Smooth muscle cell (in vitro differentiated cells): ENCODE measurements at regions not wholly inside any gene's neighbourhood (a gene's known extent, or its start where the extent isn't known, plus 50 kb on each side); places are given as distances from the start of the nearest gene placed in this dataset.

ENCODE experiments used
- DNase-seq: peaks from one replicate; lab custom pipeline; 2025; ENCODE audit not compliant: unreplicated experiment; lab: John Stamatoyannopoulos, UW
- H2AFZ ChIP-seq: fragments of 200-600 bp; sonication (generic); 2 replicates; pipeline ENCODE4 v1.6.0; 2016; ENCODE audit warnings: antibody characterized with exemption, low read depth, mild to moderate bottlenecking
- H3F3A ChIP-seq: fragments of 200-600 bp; sonication (generic); 2 replicates; pipeline ENCODE4 v1.6.0; 2017; ENCODE audit warnings: antibody characterized with exemption, low read depth
- H3K27ac ChIP-seq: fragments of 200-600 bp; sonication (generic); 2 replicates; pipeline ENCODE4 v1.5.1; 2016; ENCODE audit warnings: low read depth, mild to moderate bottlenecking
- H3K27me3 ChIP-seq: fragments of 200-600 bp; sonication (generic); 2 replicates; pipeline ENCODE4 v1.6.1; 2016; ENCODE audit warnings: low read depth, mild to moderate bottlenecking
- H3K36me3 ChIP-seq: fragments of 200-600 bp; sonication (generic); 2 replicates; pipeline ENCODE4 v1.5.1; 2016; ENCODE audit warnings: low read depth
- H3K4me1 ChIP-seq: fragments of 200-600 bp; sonication (generic); 2 replicates; pipeline ENCODE4 v1.5.1; 2016; ENCODE audit warnings: low read depth
- H3K4me2 ChIP-seq: fragments of 200-600 bp; sonication (generic); 2 replicates; pipeline ENCODE4 v1.6.0; 2016; ENCODE audit warnings: mild to moderate bottlenecking
- H3K4me3 ChIP-seq: fragments of 200-600 bp; sonication (generic); 2 replicates; pipeline ENCODE4 v1.5.1; 2016; ENCODE audit warnings: mild to moderate bottlenecking
- H3K79me2 ChIP-seq: fragments of 200-600 bp; sonication (generic); 2 replicates; pipeline ENCODE4 v1.6.0; 2016; ENCODE audit warnings: low read depth, mild to moderate bottlenecking
- H3K9ac ChIP-seq: fragments of 200-600 bp; sonication (generic); 2 replicates; pipeline ENCODE4 v1.6.0; 2016; ENCODE audit warnings: low read depth
- H3K9me3 ChIP-seq: fragments of 200-600 bp; sonication (generic); replicated peaks from 2 replicates; pipeline ENCODE4 v1.5.1; 2016; ENCODE audit warnings: low read depth
- H4K20me1 ChIP-seq: fragments of 200-600 bp; sonication (generic); 2 replicates; pipeline ENCODE4 v1.6.0; 2016; ENCODE audit warnings: low read depth
- CTCF ChIP-seq: fragments of 200-600 bp; sonication (generic); IDR thresholded peaks from 2 replicates; pipeline ENCODE4 v1.5.1; 2017; ENCODE audit warnings: borderline replicate concordance, mild to moderate bottlenecking, antibody characterized with exemption; ENCODE audit not compliant: insufficient read depth, poor library complexity, severe bottlenecking
- WGBS: methylation state at CpG from one replicate; pipeline ENCODE4 v1.1.7; 2016; ENCODE audit warnings: low lambda C conversion rate; 5-methylcytosine and 5-hydroxymethylcytosine counted together

- peak overlapping the region; percentile 69 for H3K4me2 ChIP-seq
- peaks cover 4% of the 10 kb centered on the region for H3K4me1 ChIP-seq
These were observed 257.2 kb upstream of the FOXN3 start for GRCh38 chr14:89674240-89674639.

GRCh38 chr14:89673512-89674225 lies 256.6 kb upstream of the FOXN3 start:
- Histone ChIP-seq H3K79me2 (no peaks in the 10 kb centered on the region), H3F3A (peaks cover 8% of the 10 kb centered on the region), H4K20me1 (no peaks in the 10 kb centered on the region), H3K27ac (no peak overlapping the region), H2AFZ (no peak overlapping the region), H3K4me1 (peaks cover 4% of the 10 kb centered on the region), H3K4me2 (peak overlapping the region; percentile 69), H3K4me3 (no peak overlapping the region), H3K27me3 (no peaks in the 10 kb centered on the region), H3K36me3 (no peaks in the 10 kb centered on the region), H3K9ac (no peak overlapping the region), H3K9me3 (no peaks in the 10 kb centered on the region)
- no peak for DNase-seq
- no peak for TF ChIP-seq CTCF
- WGBS: 39% methylated on average over 6 of the region's 6 CpGs

More at GRCh38 chr14:89674240-89674639, 257.2 kb upstream of the FOXN3 start:
- Histone ChIP-seq H3K27me3 (no peaks in the 10 kb centered on the region), H2AFZ (no peak overlapping the region), H3K79me2 (no peaks in the 10 kb centered on the region), H3K27ac (no peak overlapping the region), H3K9me3 (no peaks in the 10 kb centered on the region), H4K20me1 (no peaks in the 10 kb centered on the region), H3K36me3 (no peaks in the 10 kb centered on the region), H3K4me3 (no peak overlapping the region), H3F3A (peaks cover 8% of the 10 kb centered on the region), H3K9ac (no peak overlapping the region)
- 98% methylated on average over 1 of the region's 1 CpG for WGBS
- no peak for DNase-seq
- no peak for TF ChIP-seq CTCF

GRCh38 chr14:89672636-89673511 lies 255.8 kb upstream of the FOXN3 start:
- Histone ChIP-seq H3K27ac (no peak overlapping the region), H3F3A (peaks cover 8% of the 10 kb centered on the region), H3K4me2 (peak overlapping the region; percentile 57), H4K20me1 (no peaks in the 10 kb centered on the region), H3K9ac (no peak overlapping the region), H3K79me2 (no peaks in the 10 kb centered on the region), H3K9me3 (no peaks in the 10 kb centered on the region), H2AFZ (no peak overlapping the region), H3K27me3 (no peaks in the 10 kb centered on the region), H3K4me1 (peaks cover 4% of the 10 kb centered on the region), H3K36me3 (no peaks in the 10 kb centered on the region), H3K4me3 (no peak overlapping the region)
- TF ChIP-seq CTCF: no peak
- no peak for DNase-seq
- WGBS: 75% methylated on average over 17 of the region's 17 CpGs
